Tibial nerve (tissue), 4 donors: ENCODE measurements at regions not wholly inside any gene's neighbourhood (a gene's known extent, or its start where the extent isn't known, plus 50 kb on each side); places are given as distances from the start of the nearest gene placed in this dataset.

Source experiments
- CTCF ChIP-seq, 5 experiments: fragments of 200-600 bp in 3 of 5; fragments of 450-650 bp in 2 of 5; sonication (generic) in 3 of 5; IDR thresholded peaks; one replicate each; pipeline ENCODE4 v1.5.1; 2016 to 2019; ENCODE audit warnings: antibody characterized with exemption in 5 of 5, mild to moderate bottlenecking in 3 of 5, moderate library complexity in 2 of 5
- EP300 ChIP-seq, 2 donors: sonication (generic); formaldehyde crosslinking; IDR thresholded peaks; one replicate each; pipeline ENCODE4 v1.6.1; 2017; ENCODE audit warnings: antibody characterized with exemption in 2 of 2, mild to moderate bottlenecking in 1 of 2
- POLR2A ChIP-seq, 2 donors: fragments of 450-650 bp; IDR thresholded peaks; one replicate each; pipeline ENCODE4 v1.6.1; 2017; ENCODE audit warnings: antibody characterized with exemption in 2 of 2, mild to moderate bottlenecking in 2 of 2, moderate library complexity in 2 of 2

- TF ChIP-seq POLR2A (IDR thresholded peaks at IDR 0.05), result no peak
- no peak for TF ChIP-seq EP300 (IDR thresholded peaks at IDR 0.05)
- TF ChIP-seq CTCF (IDR thresholded peaks at IDR 0.05), result no peak
Measured at GRCh38 chr1:228930479-228930957, 195.2 kb downstream of the RHOU start.
